T-helper 1 cell treated with Interleukin-12 subunit alpha and Interleukin-12 subunit beta and Interleukin-4 antibody, amounts not matched to agents 30 μg/mL and 1 μg/mL, for 36 hours (primary cell): ENCODE measurements at regions not wholly inside any gene's neighbourhood (a gene's known extent, or its start where the extent isn't known, plus 50 kb on each side); places are given as distances from the start of the nearest gene placed in this dataset.

Experiments
- H3K27ac Mint-ChIP-seq: one replicate; pipeline ENCODE4 v1.8.0; 2021; ENCODE audit warnings: mild to moderate bottlenecking, mixed read lengths
- H3K27me3 Mint-ChIP-seq: one replicate; pipeline ENCODE4 v1.8.0; 2021; ENCODE audit warnings: low read depth, mixed read lengths
- H3K36me3 Mint-ChIP-seq: one replicate; pipeline ENCODE4 v1.8.0; 2021; ENCODE audit warnings: low read depth, mixed read lengths
- H3K4me1 Mint-ChIP-seq: one replicate; pipeline ENCODE4 v1.8.0; 2021; ENCODE audit warnings: low read depth, mixed read lengths
- H3K4me3 Mint-ChIP-seq: one replicate; pipeline ENCODE4 v1.8.0; 2021; ENCODE audit warnings: mild to moderate bottlenecking, moderate library complexity, mixed read lengths
- H3K9me3 Mint-ChIP-seq: one replicate; pipeline ENCODE4 v1.8.0; 2021; ENCODE audit warnings: mixed read lengths

DNA sequence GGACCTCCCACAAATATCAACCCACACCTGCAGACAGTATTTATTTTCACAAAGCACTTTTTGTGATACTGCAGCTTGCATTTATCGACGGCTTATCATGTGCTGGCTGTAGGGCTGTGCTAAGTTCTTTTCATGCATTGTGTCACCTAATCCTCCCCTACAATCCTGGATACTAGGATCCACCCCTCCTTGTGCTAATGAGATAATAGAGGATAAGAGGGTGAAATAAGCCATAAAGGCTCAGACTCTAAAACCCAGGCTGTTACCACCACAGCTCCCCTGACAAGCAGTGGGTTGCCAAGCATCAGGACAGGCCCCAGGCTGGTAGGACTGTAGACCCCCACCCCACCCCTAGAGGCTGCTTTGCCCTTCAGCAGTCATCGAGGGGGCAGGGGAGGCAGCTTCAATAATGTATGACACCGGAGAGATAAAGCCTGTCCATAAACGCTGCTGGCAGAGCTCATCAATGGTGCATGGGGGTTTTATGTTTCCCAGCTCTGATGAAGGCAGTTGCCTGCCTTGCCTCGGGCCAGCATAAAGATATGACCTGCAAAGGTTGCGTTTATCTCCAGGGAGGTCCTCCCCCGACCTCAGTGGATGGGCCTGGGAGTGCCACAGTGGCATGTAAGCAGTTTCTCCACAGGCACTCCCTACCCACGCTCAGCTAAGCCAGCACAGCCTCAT is 73.9 kb upstream of the C16orf82 start:
- H3K4me1 Mint-ChIP-seq, result no peaks in the 10 kb centered on the region
- no peak overlapping the region for H3K4me3 Mint-ChIP-seq
- H3K9me3 Mint-ChIP-seq, result peaks cover 5% of the 10 kb centered on the region
- H3K27me3 Mint-ChIP-seq, result peaks cover 4% of the 10 kb centered on the region
- H3K36me3 Mint-ChIP-seq, result no peaks in the 10 kb centered on the region
- H3K27ac Mint-ChIP-seq, result no peak overlapping the region

DNA sequence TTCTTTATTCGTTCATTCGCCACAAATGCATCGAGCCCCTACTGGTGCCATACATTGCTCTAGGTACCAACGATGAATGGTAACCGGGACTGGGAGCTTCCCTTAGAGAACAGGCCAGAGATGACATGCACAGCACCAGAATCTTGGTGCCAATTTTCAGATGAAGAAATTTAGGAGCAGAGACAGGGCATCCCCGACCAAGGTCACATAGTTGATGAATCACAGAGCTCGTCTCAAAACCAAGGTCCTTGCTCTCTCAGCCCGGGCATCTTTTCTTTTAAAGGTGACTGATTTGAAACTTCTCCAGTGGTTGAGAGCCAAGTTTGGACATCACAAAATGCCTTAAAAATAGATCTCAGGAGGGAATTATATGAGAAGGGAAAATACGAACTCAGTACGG is 73.2 kb upstream of the C16orf82 start:
- Mint-ChIP-seq H3K4me3 (no peak overlapping the region), H3K27me3 (peaks cover 4% of the 10 kb centered on the region), H3K36me3 (no peaks in the 10 kb centered on the region), H3K27ac (no peak overlapping the region), H3K9me3 (peaks cover 5% of the 10 kb centered on the region), H3K4me1 (no peaks in the 10 kb centered on the region)

DNA sequence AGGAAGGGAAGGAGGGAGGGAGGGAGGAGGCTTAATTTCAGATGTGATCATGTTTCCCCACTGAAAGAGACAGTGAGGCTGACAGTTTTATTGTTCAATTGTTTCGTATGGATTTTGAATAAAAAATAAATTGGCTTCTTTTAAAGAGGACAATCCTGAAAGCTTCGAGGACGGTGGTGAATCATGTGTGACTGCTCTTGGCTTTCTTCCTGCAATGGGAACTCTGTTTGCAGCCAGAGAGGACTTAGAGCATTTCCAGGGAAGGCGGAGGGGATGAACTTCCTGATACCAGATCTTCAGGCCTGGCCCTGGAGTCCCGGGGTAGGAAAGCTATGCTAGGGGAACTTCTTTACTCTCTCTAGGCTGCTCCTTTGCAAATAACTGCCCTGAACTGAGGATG is 72.8 kb upstream of the C16orf82 start:
- H3K27me3 Mint-ChIP-seq, result peaks cover 4% of the 10 kb centered on the region
- no peak overlapping the region for H3K27ac Mint-ChIP-seq
- H3K4me1 Mint-ChIP-seq, result no peaks in the 10 kb centered on the region
- H3K4me3 Mint-ChIP-seq, result no peak overlapping the region
- H3K9me3 Mint-ChIP-seq, result peaks cover 5% of the 10 kb centered on the region
- H3K36me3 Mint-ChIP-seq, result no peaks in the 10 kb centered on the region

- no peaks in the 10 kb centered on the region for H3K36me3 Mint-ChIP-seq
- no peak overlapping the region for H3K27ac Mint-ChIP-seq
- H3K9me3 Mint-ChIP-seq, result peaks cover 5% of the 10 kb centered on the region
- H3K4me1 Mint-ChIP-seq, result no peaks in the 10 kb centered on the region
- H3K27me3 Mint-ChIP-seq, result peaks cover 4% of the 10 kb centered on the region
- H3K4me3 Mint-ChIP-seq, result no peak overlapping the region
Measured at GRCh38 chr16:26995522-26995921, 71.2 kb upstream of the C16orf82 start.

GRCh38 chr16:27005386-27005785 is 61.3 kb upstream of the C16orf82 start:
- Mint-ChIP-seq H3K36me3 (no peaks in the 10 kb centered on the region), H3K27ac (no peak overlapping the region), H3K9me3 (peaks cover 4% of the 10 kb centered on the region), H3K4me1 (no peaks in the 10 kb centered on the region), H3K4me3 (no peak overlapping the region), H3K27me3 (peaks cover 27% of the 10 kb centered on the region)
